Erythroblast (primary cell): ENCODE measurements at regions not wholly inside any gene's neighbourhood (a gene's known extent, or its start where the extent isn't known, plus 50 kb on each side); places are given as distances from the start of the nearest gene placed in this dataset.

ENCODE experiments used
- GATA1 ChIP-seq: IDR thresholded peaks from 2 replicates; pipeline ENCODE4 v1.6.1; 2011; ENCODE audit warnings: low read depth, mild to moderate bottlenecking, control low read depth, low read length, moderate library complexity
- POLR2A ChIP-seq: IDR thresholded peaks from 2 replicates; pipeline ENCODE4 v1.6.1; 2011; ENCODE audit warnings: mild to moderate bottlenecking, low read length

DNA sequence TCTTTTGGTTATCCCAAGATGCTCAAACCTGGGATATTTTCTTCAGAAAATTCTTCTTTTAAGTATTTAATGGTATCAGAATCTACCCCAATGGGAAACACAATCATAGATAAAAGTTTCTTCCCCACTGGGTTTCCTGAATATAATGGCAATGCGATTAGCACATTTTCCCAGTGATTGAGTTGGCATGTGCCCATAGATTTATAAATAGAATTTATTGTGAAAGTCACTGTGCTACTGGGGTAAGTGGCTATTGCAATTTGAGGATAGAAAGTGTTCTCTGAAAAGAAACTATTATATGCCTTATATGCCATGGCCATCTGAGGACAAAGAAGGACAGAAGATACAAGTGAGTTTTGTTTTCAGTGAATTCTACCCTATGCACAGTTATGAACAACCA is 99.0 kb upstream of the RBMS3 start:
- TF ChIP-seq POLR2A (no peak), GATA1 (no peak)
